ENCODE measurements at regions not wholly inside any gene's neighbourhood (a gene's known extent, or its start where the extent isn't known, plus 50 kb on each side); places are given as distances from the start of the nearest gene placed in this dataset.
A peak's percentile ranks its signal among the peaks of the same experiment; 100 is the strongest.

GRCh38 chr9:89970701-89971100 lies 365.9 kb downstream of the GADD45G start:
- Histone ChIP-seq H3K27ac (ENCODE audit: low read depth in 2 of 2, low read length in 2 of 2) (peak overlapping the region; percentile 80 to 83), H3K9me3 (ENCODE audit: control insufficient read depth in 2 of 2, low read length in 2 of 2) (no peaks in the 10 kb centered on the region), H3K4me1 (ENCODE audit: control insufficient read depth in 2 of 2, insufficient read depth in 2 of 2, low read length in 2 of 2) (peaks cover 8 to 16% of the 10 kb centered on the region in 2 donors), H3K27me3 (ENCODE audit: control insufficient read depth in 2 of 2, insufficient read depth in 2 of 2, low read length in 2 of 2) (no peaks in the 10 kb centered on the region), H3K4me3 (ENCODE audit: low read length in 2 of 2) (no peak overlapping the region), H3K36me3 (ENCODE audit: control insufficient read depth in 2 of 2, insufficient read depth in 2 of 2, low read length in 2 of 2) (no peaks in the 10 kb centered on the region), H3K9ac (ENCODE audit: low read depth in 1 of 2, low read length in 2 of 2) (peak overlapping the region; percentile 17 to 18)

GRCh38 chr9:89972535-89972934 lies 367.7 kb downstream of the GADD45G start:
- Histone ChIP-seq H3K4me1 (ENCODE audit: control insufficient read depth in 2 of 2, insufficient read depth in 2 of 2, low read length in 2 of 2) (peaks cover 8 to 16% of the 10 kb centered on the region in 2 donors), H3K4me3 (ENCODE audit: low read length in 2 of 2) (no peak overlapping the region), H3K27ac (ENCODE audit: low read depth in 2 of 2, low read length in 2 of 2) (no peak overlapping the region), H3K36me3 (ENCODE audit: control insufficient read depth in 2 of 2, insufficient read depth in 2 of 2, low read length in 2 of 2) (no peaks in the 10 kb centered on the region), H3K9ac (ENCODE audit: low read depth in 1 of 2, low read length in 2 of 2) (no peak overlapping the region), H3K9me3 (ENCODE audit: control insufficient read depth in 2 of 2, low read length in 2 of 2) (no peaks in the 10 kb centered on the region), H3K27me3 (ENCODE audit: control insufficient read depth in 2 of 2, insufficient read depth in 2 of 2, low read length in 2 of 2) (no peaks in the 10 kb centered on the region)

GRCh38 chr9:89974582-89974981 lies 369.8 kb downstream of the GADD45G start:
- no peaks in the 10 kb centered on the region for H3K27me3 ChIP-seq (ENCODE audit: control insufficient read depth in 2 of 2, insufficient read depth in 2 of 2, low read length in 2 of 2)
- no peak overlapping the region for H3K27ac ChIP-seq (ENCODE audit: low read depth in 2 of 2, low read length in 2 of 2)
- no peak overlapping the region for H3K9ac ChIP-seq (ENCODE audit: low read depth in 1 of 2, low read length in 2 of 2)
- peaks cover 8 to 15% of the 10 kb centered on the region in 2 donors for H3K4me1 ChIP-seq (ENCODE audit: control insufficient read depth in 2 of 2, insufficient read depth in 2 of 2, low read length in 2 of 2)
- no peaks in the 10 kb centered on the region for H3K9me3 ChIP-seq (ENCODE audit: control insufficient read depth in 2 of 2, low read length in 2 of 2)
- no peaks in the 10 kb centered on the region for H3K36me3 ChIP-seq (ENCODE audit: control insufficient read depth in 2 of 2, insufficient read depth in 2 of 2, low read length in 2 of 2)
- H3K4me3 ChIP-seq (ENCODE audit: low read length in 2 of 2) = no peak overlapping the region

- Histone ChIP-seq H3K27me3 (ENCODE audit: control insufficient read depth in 2 of 2, insufficient read depth in 2 of 2, low read length in 2 of 2) (no peaks in the 10 kb centered on the region), H3K27ac (ENCODE audit: low read depth in 2 of 2, low read length in 2 of 2) (no peak overlapping the region), H3K36me3 (ENCODE audit: control insufficient read depth in 2 of 2, insufficient read depth in 2 of 2, low read length in 2 of 2) (no peaks in the 10 kb centered on the region), H3K9ac (ENCODE audit: low read depth in 1 of 2, low read length in 2 of 2) (no peak overlapping the region), H3K9me3 (ENCODE audit: control insufficient read depth in 2 of 2, low read length in 2 of 2) (no peaks in the 10 kb centered on the region), H3K4me1 (ENCODE audit: control insufficient read depth in 2 of 2, insufficient read depth in 2 of 2, low read length in 2 of 2) (peaks cover 8 to 11% of the 10 kb centered on the region in 2 donors), H3K4me3 (ENCODE audit: low read length in 2 of 2) (no peak overlapping the region)
Measured at GRCh38 chr9:89975024-89975423, 370.2 kb downstream of the GADD45G start.

- no peak overlapping the region for H3K4me3 ChIP-seq (ENCODE audit: low read length in 2 of 2)
- H3K9me3 ChIP-seq (ENCODE audit: control insufficient read depth in 2 of 2, low read length in 2 of 2) = no peaks in the 10 kb centered on the region
- no peak overlapping the region for H3K9ac ChIP-seq (ENCODE audit: low read depth in 1 of 2, low read length in 2 of 2)
- peaks cover 4 to 5% of the 10 kb centered on the region in 2 donors for H3K4me1 ChIP-seq (ENCODE audit: control insufficient read depth in 2 of 2, insufficient read depth in 2 of 2, low read length in 2 of 2)
- H3K27ac ChIP-seq (ENCODE audit: low read depth in 2 of 2, low read length in 2 of 2) = no peak overlapping the region
- H3K36me3 ChIP-seq (ENCODE audit: control insufficient read depth in 2 of 2, insufficient read depth in 2 of 2, low read length in 2 of 2) = no peaks in the 10 kb centered on the region
- no peaks in the 10 kb centered on the region for H3K27me3 ChIP-seq (ENCODE audit: control insufficient read depth in 2 of 2, insufficient read depth in 2 of 2, low read length in 2 of 2)
Measured at GRCh38 chr9:89975630-89976029, 370.8 kb downstream of the GADD45G start.

- Histone ChIP-seq H3K9ac (ENCODE audit: low read depth in 1 of 2, low read length in 2 of 2) (no peak overlapping the region), H3K27ac (ENCODE audit: low read depth in 2 of 2, low read length in 2 of 2) (no peak overlapping the region), H3K4me3 (ENCODE audit: low read length in 2 of 2) (no peak overlapping the region), H3K36me3 (ENCODE audit: control insufficient read depth in 2 of 2, insufficient read depth in 2 of 2, low read length in 2 of 2) (no peaks in the 10 kb centered on the region), H3K4me1 (ENCODE audit: control insufficient read depth in 2 of 2, insufficient read depth in 2 of 2, low read length in 2 of 2) (peaks cover 0 to 4% of the 10 kb centered on the region in 2 donors), H3K9me3 (ENCODE audit: control insufficient read depth in 2 of 2, low read length in 2 of 2) (no peaks in the 10 kb centered on the region), H3K27me3 (ENCODE audit: control insufficient read depth in 2 of 2, insufficient read depth in 2 of 2, low read length in 2 of 2) (no peaks in the 10 kb centered on the region)
Measured at GRCh38 chr9:89978185-89978584, 373.4 kb downstream of the GADD45G start.

GRCh38 chr9:89980600-89980999 lies 375.8 kb downstream of the GADD45G start:
- H3K9me3 ChIP-seq (ENCODE audit: control insufficient read depth in 2 of 2, low read length in 2 of 2) = no peaks in the 10 kb centered on the region
- peaks cover 0 to 4% of the 10 kb centered on the region in 2 donors for H3K4me1 ChIP-seq (ENCODE audit: control insufficient read depth in 2 of 2, insufficient read depth in 2 of 2, low read length in 2 of 2)
- no peak overlapping the region for H3K4me3 ChIP-seq (ENCODE audit: low read length in 2 of 2)
- no peaks in the 10 kb centered on the region for H3K27me3 ChIP-seq (ENCODE audit: control insufficient read depth in 2 of 2, insufficient read depth in 2 of 2, low read length in 2 of 2)
- no peaks in the 10 kb centered on the region for H3K36me3 ChIP-seq (ENCODE audit: control insufficient read depth in 2 of 2, insufficient read depth in 2 of 2, low read length in 2 of 2)
- H3K27ac ChIP-seq (ENCODE audit: low read depth in 2 of 2, low read length in 2 of 2) = no peak overlapping the region
- no peak overlapping the region for H3K9ac ChIP-seq (ENCODE audit: low read depth in 1 of 2, low read length in 2 of 2)

GRCh38 chr9:89982016-89982415 lies 377.2 kb downstream of the GADD45G start:
- Histone ChIP-seq H3K4me1 (ENCODE audit: control insufficient read depth in 2 of 2, insufficient read depth in 2 of 2, low read length in 2 of 2) (peaks cover 0 to 4% of the 10 kb centered on the region in 2 donors), H3K27me3 (ENCODE audit: control insufficient read depth in 2 of 2, insufficient read depth in 2 of 2, low read length in 2 of 2) (no peaks in the 10 kb centered on the region), H3K9ac (ENCODE audit: low read depth in 1 of 2, low read length in 2 of 2) (no peak overlapping the region), H3K27ac (ENCODE audit: low read depth in 2 of 2, low read length in 2 of 2) (no peak overlapping the region), H3K36me3 (ENCODE audit: control insufficient read depth in 2 of 2, insufficient read depth in 2 of 2, low read length in 2 of 2) (no peaks in the 10 kb centered on the region), H3K9me3 (ENCODE audit: control insufficient read depth in 2 of 2, low read length in 2 of 2) (no peaks in the 10 kb centered on the region), H3K4me3 (ENCODE audit: low read length in 2 of 2) (no peak overlapping the region)

GRCh38 chr9:89983411-89983810 lies 378.6 kb downstream of the GADD45G start:
- Histone ChIP-seq H3K36me3 (ENCODE audit: control insufficient read depth in 2 of 2, insufficient read depth in 2 of 2, low read length in 2 of 2) (no peaks in the 10 kb centered on the region), H3K4me3 (ENCODE audit: low read length in 2 of 2) (no peak overlapping the region), H3K9ac (ENCODE audit: low read depth in 1 of 2, low read length in 2 of 2) (no peak overlapping the region), H3K27ac (ENCODE audit: low read depth in 2 of 2, low read length in 2 of 2) (no peak overlapping the region), H3K4me1 (ENCODE audit: control insufficient read depth in 2 of 2, insufficient read depth in 2 of 2, low read length in 2 of 2) (peaks cover 0 to 4% of the 10 kb centered on the region in 2 donors), H3K9me3 (ENCODE audit: control insufficient read depth in 2 of 2, low read length in 2 of 2) (no peaks in the 10 kb centered on the region), H3K27me3 (ENCODE audit: control insufficient read depth in 2 of 2, insufficient read depth in 2 of 2, low read length in 2 of 2) (no peaks in the 10 kb centered on the region)

GRCh38 chr9:89984214-89984613 lies 379.4 kb downstream of the GADD45G start:
- Histone ChIP-seq H3K4me1 (ENCODE audit: control insufficient read depth in 2 of 2, insufficient read depth in 2 of 2, low read length in 2 of 2) (no peaks in the 10 kb centered on the region), H3K27me3 (ENCODE audit: control insufficient read depth in 2 of 2, insufficient read depth in 2 of 2, low read length in 2 of 2) (no peaks in the 10 kb centered on the region), H3K27ac (ENCODE audit: low read depth in 2 of 2, low read length in 2 of 2) (no peak overlapping the region), H3K9ac (ENCODE audit: low read depth in 1 of 2, low read length in 2 of 2) (no peak overlapping the region), H3K36me3 (ENCODE audit: control insufficient read depth in 2 of 2, insufficient read depth in 2 of 2, low read length in 2 of 2) (no peaks in the 10 kb centered on the region), H3K4me3 (ENCODE audit: low read length in 2 of 2) (no peak overlapping the region), H3K9me3 (ENCODE audit: control insufficient read depth in 2 of 2, low read length in 2 of 2) (no peaks in the 10 kb centered on the region)

GRCh38 chr9:89985068-89985467 lies 380.3 kb downstream of the GADD45G start:
- Histone ChIP-seq H3K9ac (ENCODE audit: low read depth in 1 of 2, low read length in 2 of 2) (no peak overlapping the region), H3K4me1 (ENCODE audit: control insufficient read depth in 2 of 2, insufficient read depth in 2 of 2, low read length in 2 of 2) (no peaks in the 10 kb centered on the region), H3K9me3 (ENCODE audit: control insufficient read depth in 2 of 2, low read length in 2 of 2) (no peaks in the 10 kb centered on the region), H3K36me3 (ENCODE audit: control insufficient read depth in 2 of 2, insufficient read depth in 2 of 2, low read length in 2 of 2) (no peaks in the 10 kb centered on the region), H3K4me3 (ENCODE audit: low read length in 2 of 2) (no peak overlapping the region), H3K27ac (ENCODE audit: low read depth in 2 of 2, low read length in 2 of 2) (no peak overlapping the region), H3K27me3 (ENCODE audit: control insufficient read depth in 2 of 2, insufficient read depth in 2 of 2, low read length in 2 of 2) (no peaks in the 10 kb centered on the region)

Measured in mucosa of rectum (tissue), 2 donors.